ENCODE measurements at regions not wholly inside any gene's neighbourhood (a gene's known extent, or its start where the extent isn't known, plus 50 kb on each side); places are given as distances from the start of the nearest gene placed in this dataset.

GRCh38 chr2:172334988-172335387, 92.4 kb upstream of the ITGA6 start:
- H4K20me1 ChIP-seq (ENCODE audit: insufficient read depth), result no peaks in the 10 kb centered on the region
- no peaks in the 10 kb centered on the region for H3K79me2 ChIP-seq (ENCODE audit: insufficient read depth)
- no peak for DNase-seq
- H2AFZ ChIP-seq (ENCODE audit: low read depth), result no peak overlapping the region
- H3K9ac ChIP-seq, result no peak overlapping the region
- H3K4me3 ChIP-seq (ENCODE audit: low read depth in 2 of 2, low read length in 1 of 2), result no peak overlapping the region
- H3K9me3 ChIP-seq, result no peaks in the 10 kb centered on the region
- no peaks in the 10 kb centered on the region for H3K9me2 ChIP-seq
- no peaks in the 10 kb centered on the region for H3F3A ChIP-seq (replicated peaks; ENCODE audit: insufficient read depth)
- H3K27ac ChIP-seq (ENCODE audit: low read depth in 2 of 2, low read length in 1 of 2), result no peak overlapping the region
- no peaks in the 10 kb centered on the region for H3K36me3 ChIP-seq (replicated peaks in 1 of 2; ENCODE audit: control insufficient read depth in 1 of 2, insufficient read depth in 2 of 2, low read length in 1 of 2)
- ChIA-PET POLR2A (no interaction called here), CTCF (no interaction called here)
- peaks cover 2 to 6% of the 10 kb centered on the region in 2 experiments; a peak in 1 of 4 replicates for H3K4me1 ChIP-seq (ENCODE audit: control insufficient read depth in 1 of 2, insufficient read depth in 2 of 2, low read depth in 1 of 2, low read length in 1 of 2)
- no peak overlapping the region for H3K4me2 ChIP-seq
- 89% methylated on average over 3 of the region's 4 CpGs for WGBS (ENCODE audit: low lambda C conversion rate)
- H3K27me3 ChIP-seq (ENCODE audit: insufficient read depth), result no peaks in the 10 kb centered on the region
- no peak for TF ChIP-seq JUND (IDR thresholded peaks at IDR 0.05)
- TF ChIP-seq, protein P1, sequence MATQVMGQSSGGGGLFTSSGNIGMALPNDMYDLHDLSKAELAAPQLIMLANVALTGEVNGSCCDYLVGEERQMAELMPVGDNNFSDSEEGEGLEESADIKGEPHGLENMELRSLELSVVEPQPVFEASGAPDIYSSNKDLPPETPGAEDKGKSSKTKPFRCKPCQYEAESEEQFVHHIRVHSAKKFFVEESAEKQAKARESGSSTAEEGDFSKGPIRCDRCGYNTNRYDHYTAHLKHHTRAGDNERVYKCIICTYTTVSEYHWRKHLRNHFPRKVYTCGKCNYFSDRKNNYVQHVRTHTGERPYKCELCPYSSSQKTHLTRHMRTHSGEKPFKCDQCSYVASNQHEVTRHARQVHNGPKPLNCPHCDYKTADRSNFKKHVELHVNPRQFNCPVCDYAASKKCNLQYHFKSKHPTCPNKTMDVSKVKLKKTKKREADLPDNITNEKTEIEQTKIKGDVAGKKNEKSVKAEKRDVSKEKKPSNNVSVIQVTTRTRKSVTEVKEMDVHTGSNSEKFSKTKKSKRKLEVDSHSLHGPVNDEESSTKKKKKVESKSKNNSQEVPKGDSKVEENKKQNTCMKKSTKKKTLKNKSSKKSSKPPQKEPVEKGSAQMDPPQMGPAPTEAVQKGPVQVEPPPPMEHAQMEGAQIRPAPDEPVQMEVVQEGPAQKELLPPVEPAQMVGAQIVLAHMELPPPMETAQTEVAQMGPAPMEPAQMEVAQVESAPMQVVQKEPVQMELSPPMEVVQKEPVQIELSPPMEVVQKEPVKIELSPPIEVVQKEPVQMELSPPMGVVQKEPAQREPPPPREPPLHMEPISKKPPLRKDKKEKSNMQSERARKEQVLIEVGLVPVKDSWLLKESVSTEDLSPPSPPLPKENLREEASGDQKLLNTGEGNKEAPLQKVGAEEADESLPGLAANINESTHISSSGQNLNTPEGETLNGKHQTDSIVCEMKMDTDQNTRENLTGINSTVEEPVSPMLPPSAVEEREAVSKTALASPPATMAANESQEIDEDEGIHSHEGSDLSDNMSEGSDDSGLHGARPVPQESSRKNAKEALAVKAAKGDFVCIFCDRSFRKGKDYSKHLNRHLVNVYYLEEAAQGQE (IDR thresholded peaks at IDR 0.05; ENCODE audit: low read depth, low read length), result no peak
- TF ChIP-seq CHD2 (IDR thresholded peaks at IDR 0.05; ENCODE audit: low read length, partially characterized antibody), result no peak
- no peak for TF ChIP-seq NRF1 (IDR thresholded peaks at IDR 0.05; ENCODE audit: low read depth, low read length)
- no peak for TF ChIP-seq RFX5 (IDR thresholded peaks at IDR 0.05; ENCODE audit: low read length)
- TF ChIP-seq EP300 (IDR thresholded peaks at IDR 0.05; ENCODE audit: borderline replicate concordance in 1 of 2, low read depth in 1 of 2, low read length in 1 of 2), result no peak
- TF ChIP-seq FOSL2 (IDR thresholded peaks at IDR 0.05; ENCODE audit: borderline replicate concordance, low read depth), result no peak
- TF ChIP-seq, protein P2, sequence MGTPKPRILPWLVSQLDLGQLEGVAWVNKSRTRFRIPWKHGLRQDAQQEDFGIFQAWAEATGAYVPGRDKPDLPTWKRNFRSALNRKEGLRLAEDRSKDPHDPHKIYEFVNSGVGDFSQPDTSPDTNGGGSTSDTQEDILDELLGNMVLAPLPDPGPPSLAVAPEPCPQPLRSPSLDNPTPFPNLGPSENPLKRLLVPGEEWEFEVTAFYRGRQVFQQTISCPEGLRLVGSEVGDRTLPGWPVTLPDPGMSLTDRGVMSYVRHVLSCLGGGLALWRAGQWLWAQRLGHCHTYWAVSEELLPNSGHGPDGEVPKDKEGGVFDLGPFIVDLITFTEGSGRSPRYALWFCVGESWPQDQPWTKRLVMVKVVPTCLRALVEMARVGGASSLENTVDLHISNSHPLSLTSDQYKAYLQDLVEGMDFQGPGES (IDR thresholded peaks at IDR 0.05; ENCODE audit: low read depth, low read length), result no peak
- no peak for TF ChIP-seq YY1 (IDR thresholded peaks at IDR 0.05; ENCODE audit: low read depth)
- TF ChIP-seq, protein P3, sequence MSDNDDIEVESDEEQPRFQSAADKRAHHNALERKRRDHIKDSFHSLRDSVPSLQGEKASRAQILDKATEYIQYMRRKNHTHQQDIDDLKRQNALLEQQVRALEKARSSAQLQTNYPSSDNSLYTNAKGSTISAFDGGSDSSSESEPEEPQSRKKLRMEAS (IDR thresholded peaks at IDR 0.05; ENCODE audit: low read depth), result no peak
- TF ChIP-seq TAF1 (IDR thresholded peaks at IDR 0.05; ENCODE audit: borderline replicate concordance, low read depth, low read length), result no peak
- TF ChIP-seq RXRA (IDR thresholded peaks at IDR 0.05; ENCODE audit: borderline replicate concordance, low read depth), result no peak
- TF ChIP-seq, protein P4, sequence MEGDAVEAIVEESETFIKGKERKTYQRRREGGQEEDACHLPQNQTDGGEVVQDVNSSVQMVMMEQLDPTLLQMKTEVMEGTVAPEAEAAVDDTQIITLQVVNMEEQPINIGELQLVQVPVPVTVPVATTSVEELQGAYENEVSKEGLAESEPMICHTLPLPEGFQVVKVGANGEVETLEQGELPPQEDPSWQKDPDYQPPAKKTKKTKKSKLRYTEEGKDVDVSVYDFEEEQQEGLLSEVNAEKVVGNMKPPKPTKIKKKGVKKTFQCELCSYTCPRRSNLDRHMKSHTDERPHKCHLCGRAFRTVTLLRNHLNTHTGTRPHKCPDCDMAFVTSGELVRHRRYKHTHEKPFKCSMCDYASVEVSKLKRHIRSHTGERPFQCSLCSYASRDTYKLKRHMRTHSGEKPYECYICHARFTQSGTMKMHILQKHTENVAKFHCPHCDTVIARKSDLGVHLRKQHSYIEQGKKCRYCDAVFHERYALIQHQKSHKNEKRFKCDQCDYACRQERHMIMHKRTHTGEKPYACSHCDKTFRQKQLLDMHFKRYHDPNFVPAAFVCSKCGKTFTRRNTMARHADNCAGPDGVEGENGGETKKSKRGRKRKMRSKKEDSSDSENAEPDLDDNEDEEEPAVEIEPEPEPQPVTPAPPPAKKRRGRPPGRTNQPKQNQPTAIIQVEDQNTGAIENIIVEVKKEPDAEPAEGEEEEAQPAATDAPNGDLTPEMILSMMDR (IDR thresholded peaks at IDR 0.05), result no peak
